Stimulated activated CD4-positive, alpha-beta T cell treated with anti-CD3 and anti-CD28 coated beads, Interleukin-1b, Interleukin-23, amount 100 ng/mL, for 1 hour (primary cell): ENCODE measurements at regions not wholly inside any gene's neighbourhood (a gene's known extent, or its start where the extent isn't known, plus 50 kb on each side); places are given as distances from the start of the nearest gene placed in this dataset.

Experiments used
- DNase-seq, 2 donors: peaks; one replicate each; pipeline ENCODE4 v3.0.0-alpha.2; 2020; ENCODE audit warnings: low read depth in 2 of 2

- DNase-seq, result no peak
Observed at GRCh38 chr11:32002311-32002710, 88.6 kb upstream of the RCN1 start.

- no peak for DNase-seq
Observed at GRCh38 chr11:31997955-31998354, 92.9 kb upstream of the RCN1 start.

DNA sequence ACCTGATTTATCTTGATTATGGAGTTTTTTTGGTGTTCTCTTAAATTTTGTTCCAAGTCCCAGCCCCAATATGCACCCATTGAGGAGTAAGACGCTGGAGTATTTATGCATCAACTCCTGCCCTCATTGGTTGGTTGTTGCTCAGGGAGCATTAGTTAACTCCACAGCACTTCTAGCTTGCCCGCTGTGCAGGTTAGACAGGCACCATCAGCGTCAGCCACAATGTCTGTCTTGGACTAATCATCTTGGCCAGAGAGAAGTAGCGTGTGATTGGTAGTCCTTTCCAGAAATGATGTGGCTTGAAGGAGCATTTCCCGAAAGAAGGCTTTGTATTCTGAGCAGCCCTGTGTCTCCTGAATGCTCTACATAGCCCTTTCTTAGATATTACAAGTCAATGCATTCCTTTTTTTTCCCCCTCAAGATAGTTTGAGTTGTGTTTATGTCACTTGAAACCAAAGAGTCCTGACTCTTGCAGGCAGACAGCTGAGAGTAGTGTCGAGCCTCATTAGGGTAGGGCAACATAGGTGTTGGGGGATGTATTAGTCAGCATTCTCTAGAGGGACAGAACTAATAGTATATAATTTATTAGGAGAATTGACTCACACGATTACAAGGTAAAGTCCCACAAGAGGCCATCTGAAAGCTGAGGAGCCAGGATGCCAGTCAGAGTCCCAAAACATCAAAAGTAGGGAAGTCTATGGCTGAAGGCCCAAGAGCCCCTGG, 94.6 kb upstream of the RCN1 start:
- DNase-seq, result no peak

- no peak for DNase-seq
Observed at GRCh38 chr11:31995525-31996094, 95.3 kb upstream of the RCN1 start.

DNA sequence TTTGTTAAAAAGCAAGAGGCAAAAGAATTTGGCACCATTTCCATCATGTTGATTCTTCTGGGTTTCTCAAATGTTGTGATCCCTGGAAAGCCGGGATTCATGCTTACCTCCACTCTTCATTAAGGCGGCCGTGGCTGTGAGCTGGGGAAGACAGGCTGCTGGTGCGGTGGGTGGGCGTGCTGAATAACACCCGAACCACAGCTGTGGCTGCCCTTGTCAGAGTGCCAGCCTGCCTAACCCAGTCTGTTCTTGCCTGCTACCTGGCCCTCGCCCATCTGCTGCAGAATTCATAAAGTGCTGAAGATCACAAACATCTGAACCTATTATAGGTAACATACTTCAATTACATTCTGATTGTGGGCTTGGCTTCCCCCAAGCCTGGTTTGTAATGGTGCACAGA, 95.8 kb upstream of the RCN1 start:
- no peak for DNase-seq

DNA sequence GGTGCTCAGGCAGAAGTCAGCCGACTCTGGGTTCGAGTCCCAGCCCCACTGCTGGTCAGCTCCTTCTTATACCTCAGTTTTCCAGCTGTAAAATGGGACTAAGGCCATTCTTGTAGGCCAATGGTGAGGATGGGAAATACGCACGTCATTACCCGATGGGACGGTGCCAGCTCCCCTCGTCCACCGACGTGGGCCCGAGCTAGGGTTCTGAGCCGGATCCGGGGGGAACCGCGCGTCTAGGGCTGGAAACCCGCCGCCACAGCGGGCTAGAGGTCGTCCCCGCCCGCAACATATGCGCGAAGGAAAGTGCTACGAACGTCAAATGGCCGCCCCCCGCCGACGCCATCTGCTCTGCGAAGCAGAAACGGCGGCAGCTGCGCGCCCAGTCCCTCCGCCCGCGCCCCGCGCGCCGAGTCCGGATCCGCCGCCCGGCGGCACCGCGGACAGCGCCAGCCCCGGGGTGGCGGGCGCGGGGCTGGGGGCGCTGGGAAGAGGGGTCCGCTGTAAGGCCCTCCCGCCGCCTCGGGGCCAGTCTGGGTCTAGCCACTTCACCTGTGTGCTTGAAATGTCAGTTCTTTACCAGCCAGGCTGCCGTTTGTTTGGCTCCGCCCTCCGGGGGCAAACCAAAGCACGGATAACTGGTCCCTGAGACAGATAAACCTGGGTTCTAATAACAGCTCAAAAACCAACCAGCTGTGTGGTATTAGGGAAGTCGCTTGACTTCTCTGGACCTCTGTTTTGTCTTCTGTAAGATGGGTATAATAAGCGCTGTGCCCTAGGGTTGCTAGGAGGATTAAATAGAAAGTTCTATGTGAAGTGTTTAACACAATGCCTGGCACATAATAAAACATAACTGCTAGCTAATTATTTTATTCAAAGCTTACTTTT, 103.5 kb upstream of the RCN1 start:
- DNase-seq, result no peak

GRCh38 chr11:31986201-31986889, 104.5 kb upstream of the RCN1 start:
- DNase-seq, result no peak

DNA sequence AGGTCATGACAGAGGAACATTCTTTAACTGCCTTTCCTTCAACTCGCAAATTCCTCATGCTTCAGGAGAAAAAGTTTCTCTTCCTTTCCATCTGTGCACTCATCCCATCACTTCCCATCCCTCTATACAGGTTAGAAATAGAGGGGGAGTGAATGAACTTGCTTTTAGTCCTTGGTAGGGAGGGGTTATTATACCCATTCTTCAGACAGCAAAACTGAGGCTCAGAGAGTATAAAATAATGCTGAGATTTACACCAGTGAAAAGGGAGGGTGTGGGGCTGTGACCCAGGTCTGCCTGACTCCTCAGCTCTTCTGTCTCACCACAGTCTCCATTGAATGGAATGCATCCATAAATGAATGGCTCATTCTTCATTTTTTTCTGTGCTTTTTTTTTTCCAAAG, 109.4 kb upstream of the RCN1 start:
- no peak for DNase-seq

- DNase-seq, result no peak
Observed at GRCh38 chr11:31977343-31977742, 113.5 kb upstream of the RCN1 start.

DNA sequence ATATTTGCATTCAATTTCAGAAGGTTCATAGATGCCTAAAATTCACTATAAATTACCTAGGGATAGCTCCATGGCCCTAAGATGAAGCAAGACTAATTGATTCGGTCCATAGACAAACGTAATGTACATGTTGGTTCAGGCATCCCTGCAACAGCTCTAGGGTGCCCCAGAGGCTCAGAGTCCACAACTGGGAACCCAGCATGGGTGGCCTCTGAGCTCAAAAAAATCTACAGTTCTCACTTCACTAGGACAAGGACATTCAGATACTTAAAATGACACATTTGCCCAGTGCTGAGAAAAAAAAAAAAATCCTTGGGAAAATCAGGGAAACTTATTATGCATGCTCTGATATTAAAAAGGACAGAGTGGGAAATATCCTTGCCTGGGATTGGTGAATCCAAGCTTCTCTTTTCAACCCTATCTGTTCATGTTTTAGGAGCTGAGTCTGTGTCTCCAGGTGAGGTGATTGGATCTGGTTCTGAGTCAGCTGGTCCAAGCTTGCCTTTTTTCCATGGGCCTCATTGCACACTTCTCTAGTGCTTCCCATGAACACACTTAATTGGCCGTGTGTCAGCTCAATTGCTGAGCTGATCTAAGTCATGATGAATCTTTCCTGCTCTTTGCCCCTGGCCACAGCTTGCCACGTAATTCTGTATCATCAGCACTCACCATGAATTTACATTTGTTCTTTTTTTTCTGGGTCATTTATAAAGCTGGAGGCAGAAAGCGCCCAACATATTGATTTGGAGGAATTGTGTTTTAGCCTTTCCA, 116.3 kb upstream of the RCN1 start:
- DNase-seq, result no peak

DNA sequence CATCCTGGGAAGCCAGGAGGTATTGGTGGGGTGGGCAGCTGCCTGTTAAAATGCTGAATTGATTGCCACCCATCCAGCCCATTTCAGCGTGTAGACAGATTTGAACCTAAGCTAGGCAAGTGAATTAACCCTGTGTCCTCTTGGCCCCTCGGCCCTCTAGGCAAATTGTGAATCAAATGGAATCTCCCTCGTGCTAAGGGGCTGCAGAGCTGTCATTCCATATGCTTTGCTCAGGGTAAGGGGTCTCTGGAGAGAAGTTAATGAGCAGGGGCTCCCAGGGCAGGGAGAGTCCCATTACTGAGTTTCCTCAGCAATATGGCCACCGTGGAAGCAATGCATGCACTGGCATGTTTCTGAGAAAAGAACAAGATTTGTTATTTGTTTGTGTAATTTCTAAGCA, 117.7 kb upstream of the RCN1 start:
- DNase-seq, result no peak

GRCh38 chr11:31972623-31973022, 118.3 kb upstream of the RCN1 start:
- DNase-seq, result no peak

DNA sequence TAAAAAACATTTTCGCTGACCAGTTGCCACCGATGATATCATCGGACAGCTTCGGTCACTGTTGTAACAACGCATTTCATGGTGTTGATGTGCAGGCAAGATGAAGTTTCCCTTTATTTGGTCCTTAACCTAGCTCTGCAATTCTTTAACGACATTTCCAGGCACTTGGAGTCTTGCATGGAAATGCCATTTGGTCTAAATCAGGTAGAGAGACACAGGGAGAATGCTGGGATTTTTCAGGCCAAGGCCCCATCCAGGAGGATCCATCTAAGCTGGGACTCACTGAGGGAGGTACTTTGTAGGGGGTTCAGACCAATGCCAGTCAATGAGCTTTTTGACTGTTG, 121.5 kb upstream of the RCN1 start:
- no peak for DNase-seq

DNA sequence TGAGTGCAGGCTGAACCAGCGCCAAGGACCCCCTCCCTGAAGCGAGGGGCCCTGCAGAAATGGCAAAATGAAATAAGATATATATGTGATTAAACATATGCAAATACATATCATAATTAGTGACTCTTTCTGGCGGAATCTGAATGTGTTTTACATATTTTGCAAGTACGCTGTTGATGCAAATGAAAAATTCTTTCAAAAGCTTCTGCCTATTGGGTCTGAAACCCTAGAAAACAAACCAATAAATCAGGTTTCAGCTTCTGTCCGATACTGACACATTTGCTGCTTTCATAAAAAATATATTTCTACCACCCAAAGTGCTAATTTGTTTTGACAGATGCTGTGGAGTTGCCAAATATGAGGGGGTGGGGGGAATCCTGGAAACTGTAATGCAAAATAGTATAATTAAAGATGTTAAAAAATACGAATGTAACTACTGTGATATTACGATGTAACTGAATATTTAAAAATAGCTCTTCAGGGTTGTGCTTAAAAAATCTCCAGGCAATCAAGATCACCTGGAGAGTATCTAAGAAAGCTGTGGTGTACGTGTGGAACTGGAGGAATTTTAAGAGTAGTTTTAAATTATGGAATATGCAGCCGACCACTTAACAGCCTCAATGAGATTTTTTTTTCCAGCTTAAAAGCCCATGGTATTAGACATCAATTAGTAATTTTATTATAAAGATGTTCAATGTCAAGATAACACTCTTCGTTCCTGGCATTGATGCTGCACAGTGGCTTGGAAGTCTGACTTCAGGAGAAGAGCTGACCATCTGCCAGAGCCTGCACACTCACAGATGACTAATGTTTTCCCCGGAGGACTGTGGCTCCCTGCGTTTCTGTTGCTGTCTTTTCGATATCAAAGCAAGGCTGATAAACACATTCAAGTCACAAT, 122.2 kb upstream of the RCN1 start:
- DNase-seq, result no peak

- DNase-seq, result no peak
Observed at GRCh38 chr11:31967404-31968130, 123.3 kb upstream of the RCN1 start.

- no peak for DNase-seq
Observed at GRCh38 chr11:31966846-31967245, 124.0 kb upstream of the RCN1 start.

- no peak for DNase-seq
Observed at GRCh38 chr11:31964181-31964580, 126.7 kb upstream of the RCN1 start.

- DNase-seq, result no peak
Observed at GRCh38 chr11:31960126-31960525, 130.7 kb upstream of the RCN1 start.

DNA sequence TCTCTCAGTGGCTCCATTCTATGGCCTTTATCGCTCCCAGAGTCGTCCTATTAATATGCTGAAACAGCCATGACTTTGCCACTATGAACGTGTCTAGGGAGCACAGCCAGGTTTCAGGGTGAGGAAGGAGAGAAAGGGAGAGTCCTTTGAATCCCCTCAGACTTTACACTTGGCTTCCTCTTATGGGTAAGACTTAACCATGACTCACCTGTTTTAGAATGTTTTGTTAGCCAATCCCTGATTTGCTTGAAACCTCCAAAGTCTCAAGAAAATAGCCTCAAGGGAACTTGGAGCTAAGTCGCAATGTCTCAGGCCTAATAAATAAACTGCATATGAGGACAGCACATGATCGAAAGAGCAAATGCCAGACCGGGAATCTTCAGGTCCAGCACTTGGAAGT, 131.2 kb upstream of the RCN1 start:
- DNase-seq, result no peak
